ENCODE measurements at regions not wholly inside any gene's neighbourhood (a gene's known extent, or its start where the extent isn't known, plus 50 kb on each side); places are given as distances from the start of the nearest gene placed in this dataset.
"Not testable (repeated sequence)": the region's sequence is repeated elsewhere in the genome, so short reads cannot be mapped to it uniquely, and the experiment has no call there.

DNA sequence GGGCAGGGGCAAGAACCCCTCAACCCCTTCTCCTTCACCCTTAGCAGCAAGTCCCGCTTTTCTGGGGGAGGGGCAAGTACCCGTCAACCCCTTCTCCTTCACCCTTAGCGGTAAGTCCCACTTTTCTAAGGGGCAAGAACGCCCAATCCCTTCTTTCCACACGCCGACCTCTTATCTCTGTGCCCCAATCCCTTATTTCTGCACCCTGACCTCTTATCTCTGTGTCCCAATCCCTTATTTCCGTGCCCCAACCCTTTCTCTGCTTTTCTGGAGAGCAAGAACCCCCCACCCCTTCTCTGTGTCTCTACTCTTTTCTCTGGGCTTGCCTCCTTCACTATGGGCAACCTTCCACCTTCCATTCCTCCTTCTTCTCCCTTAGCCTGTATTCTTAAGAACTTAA lies 225.0 kb upstream of the DUSP10 start:
- DNase-seq (ENCODE audit: low read depth, low spot score), result not testable (repeated sequence)

DNA sequence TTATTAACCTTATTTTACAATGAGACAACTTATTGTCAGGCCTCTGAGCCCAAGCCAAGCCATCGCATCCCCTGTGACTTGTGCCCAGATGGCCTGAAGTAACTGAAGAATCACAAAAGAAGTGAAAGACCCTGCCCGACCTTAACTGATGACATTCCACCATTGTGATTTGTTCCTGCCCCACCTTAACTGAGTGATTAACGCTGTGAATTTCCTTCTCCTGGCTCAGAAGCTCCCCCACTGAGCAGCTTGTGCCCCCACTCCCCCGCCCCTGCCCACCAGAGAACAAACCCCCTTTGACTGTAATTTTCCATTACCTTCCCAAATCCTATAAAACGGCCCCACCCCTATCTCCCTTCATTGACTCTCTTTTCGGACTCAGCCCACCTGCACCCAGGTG lies 224.0 kb upstream of the DUSP10 start:
- DNase-seq (ENCODE audit: low read depth, low spot score), result not testable (repeated sequence)

DNA sequence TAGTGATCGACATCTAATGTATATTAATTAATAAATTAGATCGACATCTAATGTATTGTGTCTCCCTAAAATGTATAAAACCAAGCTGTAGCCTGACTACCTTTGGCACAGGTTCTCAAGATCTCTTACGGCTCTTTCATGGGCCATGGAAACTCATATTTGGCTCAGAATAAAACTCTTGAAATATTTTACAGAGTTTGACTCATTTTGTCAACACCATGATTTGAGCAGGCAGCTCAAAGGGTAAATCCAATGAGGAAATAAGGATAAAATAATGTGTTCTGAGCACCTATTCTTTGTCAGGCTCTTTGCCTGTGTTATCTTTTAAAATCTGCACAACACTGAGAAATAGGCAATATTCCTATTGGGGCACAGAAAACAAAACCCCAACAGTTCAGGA lies 223.4 kb upstream of the DUSP10 start:
- no peak for DNase-seq (ENCODE audit: low read depth, low spot score)

DNA sequence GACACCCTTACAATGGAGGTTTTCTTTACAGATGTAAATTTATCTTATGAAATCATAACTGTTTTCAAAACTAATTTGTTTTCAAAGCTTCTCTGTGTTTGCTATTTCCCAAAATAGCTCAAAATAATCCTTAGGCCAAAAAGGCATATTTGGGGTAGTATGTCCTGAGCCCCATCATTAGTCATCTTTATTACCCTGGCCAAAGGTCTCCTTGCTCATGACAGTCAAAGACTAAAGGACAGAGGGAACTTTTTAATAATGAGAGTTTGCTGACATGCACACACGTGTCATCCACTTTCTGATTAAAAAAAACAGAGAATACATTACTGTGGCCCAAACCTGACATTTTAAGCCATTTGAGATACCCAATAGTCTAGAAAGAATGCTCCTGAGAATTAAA lies 221.9 kb upstream of the DUSP10 start:
- DNase-seq (ENCODE audit: low read depth, low spot score), result no peak

DNA sequence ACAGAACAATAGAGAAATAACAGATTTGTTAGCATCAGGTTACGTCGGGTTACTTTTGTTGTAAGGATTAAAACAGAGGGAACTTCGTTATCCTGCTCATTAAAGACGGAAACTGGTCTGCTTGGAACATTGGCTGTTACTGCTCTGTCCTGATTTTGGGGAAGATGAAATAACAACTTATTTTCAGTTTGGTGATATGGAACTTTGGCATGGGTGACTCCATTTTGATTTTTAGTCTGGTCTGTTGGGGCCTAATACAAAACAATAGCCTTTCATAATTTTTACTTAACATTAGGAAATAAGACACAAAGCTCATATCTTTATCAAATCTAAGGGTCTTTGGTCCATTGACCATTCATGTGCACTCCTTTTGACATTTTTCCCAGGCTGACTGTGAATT lies 220.5 kb upstream of the DUSP10 start:
- no peak for DNase-seq (ENCODE audit: low read depth, low spot score)

DNA sequence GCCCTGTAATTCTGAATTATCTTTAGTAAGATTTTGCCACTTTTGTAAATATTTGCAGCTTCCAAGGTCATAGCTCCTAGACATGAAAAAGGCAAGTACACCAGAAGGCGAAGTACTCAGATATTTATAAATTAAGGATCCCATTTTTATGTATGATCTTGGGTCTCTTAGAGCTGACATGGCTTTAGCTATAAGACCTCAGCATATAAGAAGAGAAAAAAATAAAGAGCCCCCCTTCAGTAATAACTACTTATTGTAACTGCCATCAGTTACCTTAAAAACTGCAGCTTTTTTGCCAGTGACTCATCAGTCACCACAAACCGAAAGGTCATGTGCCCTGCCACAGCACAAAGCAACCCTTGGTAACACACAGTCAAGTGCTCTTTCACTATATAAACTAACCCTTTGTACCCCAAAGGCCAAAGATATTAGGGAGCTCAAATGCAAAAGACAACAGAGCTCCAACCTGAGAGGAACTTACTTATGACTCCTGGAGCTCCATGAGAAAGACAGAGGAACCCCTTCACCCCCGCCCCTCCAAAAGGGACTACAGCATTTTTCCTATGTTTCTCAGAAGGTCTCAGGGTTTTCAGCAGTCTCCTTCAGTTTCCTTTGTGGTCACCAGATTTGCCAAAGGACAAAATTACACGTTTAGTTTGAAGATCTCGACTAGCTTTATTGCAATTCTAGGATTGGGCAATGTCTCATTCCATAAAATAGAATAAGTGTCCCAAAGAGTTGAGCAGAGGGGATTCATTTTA lies 219.8 kb upstream of the DUSP10 start:
- peak; percentile 81 for DNase-seq (ENCODE audit: low read depth, low spot score)

DNA sequence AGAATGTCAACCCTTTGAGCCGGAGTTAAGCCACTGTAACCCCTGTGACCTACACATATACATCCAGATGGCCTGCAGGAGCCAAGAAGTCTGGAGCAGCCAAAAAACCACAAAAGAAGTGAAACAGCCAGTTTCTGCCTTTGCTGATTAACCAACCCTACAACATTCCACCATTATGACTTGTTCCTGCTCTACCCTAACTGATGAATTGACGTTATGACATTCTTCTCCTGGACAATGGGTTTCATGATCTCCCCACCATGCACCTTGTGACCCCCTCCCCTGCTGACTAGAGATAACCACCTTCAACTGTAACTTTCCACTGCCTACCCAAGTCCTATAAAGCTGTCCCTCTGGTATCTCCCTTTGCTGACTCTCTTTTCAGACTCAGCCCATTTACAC lies 216.3 kb upstream of the DUSP10 start:
- peak; percentile 59 for DNase-seq (ENCODE audit: low read depth, low spot score)

DNA sequence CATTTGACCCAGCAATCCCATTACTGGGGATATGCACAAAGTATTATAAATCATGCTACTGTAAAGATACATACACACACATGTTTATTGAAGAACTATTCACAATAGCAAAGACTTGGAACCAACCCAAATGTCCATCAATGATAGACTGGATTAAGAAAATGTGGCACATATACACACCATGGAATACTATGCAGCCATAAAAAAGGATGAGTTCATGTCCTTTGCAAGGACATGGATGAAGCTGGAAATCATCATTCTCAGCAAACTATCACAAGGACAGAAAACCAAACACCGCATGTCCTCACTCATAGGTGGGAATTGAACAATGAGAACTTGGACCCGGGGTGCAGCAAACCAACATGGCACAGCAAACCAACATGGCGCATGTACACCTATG lies 215.5 kb upstream of the DUSP10 start:
- not testable (repeated sequence) for DNase-seq (ENCODE audit: low read depth, low spot score)

DNA sequence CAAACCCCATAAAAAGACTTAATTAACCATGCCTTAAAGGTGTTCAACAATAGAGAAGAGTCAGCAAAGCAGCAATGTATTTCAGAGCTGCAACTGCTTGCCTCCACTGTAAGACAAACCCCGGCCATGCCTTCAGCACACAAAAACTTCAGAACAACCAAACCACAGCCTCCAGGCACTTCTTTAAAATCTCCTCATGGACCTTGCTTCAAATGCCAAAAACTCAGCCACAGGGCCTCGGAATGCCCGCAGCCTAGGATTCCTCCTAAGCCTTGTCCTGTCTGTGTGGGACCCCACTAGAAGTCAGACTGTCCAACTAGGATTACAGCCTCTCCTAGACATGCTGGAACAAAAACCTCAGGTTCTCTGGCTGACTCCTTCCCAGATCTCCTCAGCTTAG lies 208.1 kb upstream of the DUSP10 start:
- no peak for DNase-seq (ENCODE audit: low read depth, low spot score)

DNA sequence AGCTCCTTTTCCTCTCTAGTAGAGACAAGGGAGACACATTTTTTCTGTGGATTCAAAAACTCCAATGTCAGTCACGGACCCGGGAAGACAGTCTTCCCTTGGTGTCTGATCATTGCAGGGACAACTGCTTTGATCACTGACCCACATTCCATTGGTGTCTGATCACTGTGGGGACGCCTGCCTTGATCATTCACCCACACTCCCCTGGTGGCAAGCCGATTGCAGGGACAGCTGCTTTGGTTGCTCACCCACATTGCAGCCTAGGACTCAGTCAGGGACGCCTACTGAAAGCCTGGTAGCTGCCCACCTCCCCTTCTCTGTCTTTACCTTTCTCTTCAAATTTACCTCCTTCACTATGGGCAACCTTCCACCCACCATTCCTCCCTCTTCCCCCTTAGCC lies 206.6 kb upstream of the DUSP10 start:
- no peak for DNase-seq (ENCODE audit: low read depth, low spot score)

DNA sequence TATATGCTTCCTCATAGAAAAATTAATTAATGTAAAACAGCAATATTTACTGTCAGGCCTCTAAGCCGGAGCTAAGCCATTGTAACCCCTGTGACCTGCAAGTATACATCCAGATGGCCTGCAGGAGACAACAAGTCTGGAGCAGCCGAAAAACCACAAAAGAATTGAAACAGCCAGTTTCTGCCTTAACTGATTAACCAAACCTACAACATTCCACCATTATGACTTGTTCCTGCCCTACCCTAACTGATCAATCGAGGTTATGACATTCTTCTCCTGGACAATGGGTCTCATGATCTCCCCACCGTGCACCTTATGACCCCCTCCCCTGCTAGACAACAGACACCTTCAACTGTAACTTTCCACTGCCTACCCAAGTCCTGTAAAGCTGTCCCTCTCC lies 205.8 kb upstream of the DUSP10 start:
- no peak for DNase-seq (ENCODE audit: low read depth, low spot score)

DNA sequence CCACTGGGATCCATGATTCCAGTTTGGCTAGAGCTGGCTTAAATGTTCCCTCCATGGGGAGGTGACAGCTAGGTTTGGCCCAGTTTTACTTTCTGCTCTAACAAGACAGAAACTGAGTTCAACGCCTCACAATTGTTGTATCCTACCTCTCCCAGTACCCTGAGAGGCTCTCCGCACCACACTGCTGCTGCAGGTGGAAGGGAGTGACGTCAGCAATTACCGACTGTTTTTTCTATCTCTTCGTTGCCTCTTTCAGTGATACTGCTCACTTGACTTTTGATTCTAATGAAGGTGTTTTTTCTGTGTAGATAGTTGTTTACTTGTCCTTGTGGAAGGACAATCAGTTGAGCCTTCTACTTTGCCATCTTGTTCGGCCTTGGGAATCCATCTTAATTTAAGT lies 204.9 kb upstream of the DUSP10 start:
- no peak for DNase-seq (ENCODE audit: low read depth, low spot score)

DNA sequence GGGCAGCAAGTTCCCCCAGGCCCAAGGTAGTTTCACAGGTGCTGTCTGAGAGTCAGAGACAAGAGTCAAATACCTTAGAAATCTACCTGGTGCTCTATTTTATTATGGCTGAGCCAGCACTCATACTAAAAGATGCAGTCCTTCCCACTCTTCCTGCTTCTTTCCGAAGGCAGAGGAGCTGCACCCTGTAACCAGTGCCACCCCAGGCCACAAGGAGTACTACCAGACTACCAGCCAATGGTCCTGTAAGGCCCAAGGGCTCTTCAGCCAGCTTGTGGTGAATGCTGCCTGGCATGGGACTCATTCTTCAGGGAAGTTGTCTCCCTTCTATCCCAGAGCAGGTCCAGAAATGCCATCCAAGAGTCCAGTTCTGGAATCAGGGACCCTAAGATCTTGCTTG lies 203.8 kb upstream of the DUSP10 start:
- DNase-seq (ENCODE audit: low read depth, low spot score), result no peak

DNA sequence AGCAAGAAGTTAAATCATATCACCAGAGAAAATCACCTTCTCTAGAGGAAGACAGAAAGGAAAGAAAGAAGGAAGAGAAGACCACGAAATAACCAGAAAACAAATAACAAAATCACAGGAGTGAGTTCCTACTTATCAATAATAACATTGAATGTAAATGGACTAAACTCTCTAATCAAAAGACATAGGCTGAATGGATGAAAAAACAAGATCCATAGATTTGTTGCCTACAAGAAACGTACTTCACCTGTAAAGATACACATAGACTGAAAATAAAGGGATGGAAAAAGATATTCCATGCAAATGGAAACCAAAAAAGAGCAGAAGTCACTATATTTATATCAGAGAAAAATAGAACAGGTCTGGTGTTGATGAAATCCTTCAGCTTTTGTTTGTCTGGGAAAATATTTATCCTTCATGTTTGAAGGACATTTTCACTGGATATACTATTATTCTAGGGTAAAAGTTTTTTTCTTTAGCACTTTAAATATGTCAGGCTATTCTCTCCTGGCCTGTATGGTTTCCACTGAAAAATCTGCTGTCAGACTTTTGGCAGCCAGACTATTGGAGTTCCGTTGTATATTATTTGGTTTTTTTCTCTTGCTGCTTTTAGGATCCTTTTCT lies 202.5 kb upstream of the DUSP10 start:
- DNase-seq (ENCODE audit: low read depth, low spot score), result no peak

DNA sequence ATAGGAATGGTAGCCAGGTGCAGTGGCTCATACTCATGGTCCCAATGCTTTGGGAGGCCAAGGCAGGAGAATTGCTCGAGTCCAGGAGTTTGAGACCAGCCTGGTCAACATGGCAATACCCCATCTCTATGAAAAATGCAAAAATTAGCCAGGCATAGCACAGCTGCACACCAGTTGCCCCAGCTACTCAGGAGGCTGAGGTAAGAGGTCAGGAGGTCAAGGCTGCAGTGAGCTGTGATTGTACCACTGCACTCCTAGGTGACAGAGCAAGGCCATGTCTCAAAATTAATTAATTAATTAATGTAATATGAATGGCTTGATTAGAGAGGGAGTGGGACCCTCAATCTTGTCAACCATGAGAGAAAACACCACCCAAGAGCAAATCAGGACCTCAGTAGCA lies 198.7 kb upstream of the DUSP10 start:
- DNase-seq (ENCODE audit: low read depth, low spot score), result no peak

DNA sequence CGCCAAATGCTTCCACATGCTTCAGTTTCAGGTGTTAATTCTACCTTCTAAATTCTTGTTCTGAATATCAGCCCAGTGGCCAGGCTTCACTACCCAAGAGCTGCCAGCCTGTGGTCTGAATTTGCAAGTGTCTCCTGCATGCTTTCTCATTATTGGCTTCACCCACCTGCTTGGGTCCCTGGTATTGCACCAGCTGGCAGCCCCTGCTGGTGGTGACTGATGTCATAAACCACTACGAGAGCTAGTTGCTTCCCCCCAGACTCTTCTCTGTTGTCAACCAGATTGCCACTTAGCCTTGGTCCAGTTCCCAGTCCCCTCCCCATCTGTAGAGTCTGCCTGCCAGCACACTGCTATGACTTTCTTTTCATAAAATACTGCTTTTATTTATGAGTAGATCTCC lies 197.7 kb upstream of the DUSP10 start:
- no peak for DNase-seq (ENCODE audit: low read depth, low spot score)

DNA sequence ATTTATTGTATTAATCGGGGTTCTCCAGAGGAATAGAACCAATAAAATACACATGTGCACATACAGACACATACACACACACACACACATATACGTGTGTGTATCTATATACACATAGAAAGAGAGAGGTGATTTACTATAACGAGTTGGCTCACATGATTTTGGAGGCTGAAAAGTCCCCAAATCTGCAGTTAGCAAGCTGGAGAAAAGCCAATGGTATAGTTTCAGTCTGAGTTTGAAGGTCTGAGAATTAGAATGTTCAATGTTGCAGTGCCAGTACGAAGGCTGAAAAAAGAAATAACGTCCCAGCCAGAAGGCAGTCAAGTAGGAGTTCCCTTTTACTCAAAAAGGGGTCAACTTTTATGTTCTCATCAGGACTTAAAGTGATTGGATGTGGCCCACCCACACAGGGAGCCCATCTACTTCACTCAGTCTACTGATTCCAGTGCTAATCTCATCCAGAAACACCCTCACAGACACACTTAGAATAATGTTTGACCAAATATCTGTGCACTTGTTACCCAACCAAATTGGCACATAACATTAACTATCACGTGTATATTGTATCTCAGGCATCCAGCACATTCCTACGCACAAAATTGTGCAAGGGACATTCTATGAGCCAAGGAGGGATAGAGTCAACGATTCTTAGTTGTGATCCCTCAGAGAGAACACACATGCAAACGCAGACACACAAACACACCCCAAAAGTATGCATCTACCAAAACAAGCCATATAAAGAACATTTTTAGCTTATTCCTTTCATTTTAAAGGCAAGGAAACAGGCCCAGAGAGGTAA lies 195.5 kb upstream of the DUSP10 start:
- DNase-seq (ENCODE audit: low read depth, low spot score), result no peak

DNA sequence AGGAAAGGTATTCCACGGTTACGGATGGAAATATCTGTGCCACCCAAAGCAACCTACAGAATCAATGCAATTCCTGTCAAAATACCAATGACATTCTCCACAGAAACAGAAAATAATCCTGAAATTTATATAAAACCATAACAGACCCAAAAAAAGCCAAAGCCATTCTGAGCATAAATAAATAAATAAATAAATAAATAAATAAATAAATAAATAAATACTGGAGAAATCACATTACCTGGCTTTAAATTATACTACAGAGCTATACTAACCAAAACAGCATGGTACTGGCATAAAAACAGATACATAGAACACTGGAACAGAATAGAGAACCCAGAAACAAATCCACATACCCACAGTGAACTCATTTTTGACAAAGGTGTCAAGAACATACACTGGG lies 191.9 kb upstream of the DUSP10 start:
- DNase-seq (ENCODE audit: low read depth, low spot score), result no peak

DNA sequence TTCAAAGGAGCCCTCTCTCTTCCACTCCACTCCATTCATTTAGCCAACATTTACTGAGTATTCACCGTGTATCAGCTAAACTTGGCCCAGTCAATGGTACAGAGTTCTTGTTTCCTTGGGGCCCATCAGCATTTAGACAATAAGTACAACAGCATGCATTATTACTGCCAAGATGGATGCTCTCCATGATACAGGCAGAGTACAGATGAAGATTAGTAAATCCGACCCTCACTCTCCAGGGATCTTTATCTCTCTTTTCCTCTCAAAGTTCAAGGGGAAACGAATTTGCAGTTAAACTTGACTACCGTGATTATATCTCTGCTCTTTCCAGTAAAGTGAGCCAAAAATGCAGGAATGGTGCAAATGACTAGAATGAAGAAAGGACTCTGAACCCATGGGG lies 184.6 kb upstream of the DUSP10 start:
- no peak for DNase-seq (ENCODE audit: low read depth, low spot score)

DNA sequence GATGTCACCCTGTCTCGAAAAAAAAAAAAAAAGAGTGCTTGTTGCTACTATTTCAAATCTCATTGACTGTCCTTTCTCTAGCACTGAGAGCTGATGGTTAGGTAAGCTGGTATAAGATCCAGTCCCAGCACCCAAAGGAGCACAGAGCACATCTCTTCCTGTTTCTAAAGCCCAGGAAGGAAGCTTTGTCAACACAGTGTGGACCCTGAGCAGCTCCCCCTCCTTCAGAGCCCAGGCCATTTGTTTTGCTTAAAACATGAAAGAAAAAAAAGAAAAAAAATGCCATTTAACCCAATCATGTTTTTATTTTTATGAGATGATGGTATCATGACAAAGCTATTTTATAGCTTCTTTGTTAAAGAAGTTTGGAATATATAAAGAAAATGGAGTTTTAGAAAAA lies 184.1 kb upstream of the DUSP10 start:
- DNase-seq (ENCODE audit: low read depth, low spot score), result no peak

DNA sequence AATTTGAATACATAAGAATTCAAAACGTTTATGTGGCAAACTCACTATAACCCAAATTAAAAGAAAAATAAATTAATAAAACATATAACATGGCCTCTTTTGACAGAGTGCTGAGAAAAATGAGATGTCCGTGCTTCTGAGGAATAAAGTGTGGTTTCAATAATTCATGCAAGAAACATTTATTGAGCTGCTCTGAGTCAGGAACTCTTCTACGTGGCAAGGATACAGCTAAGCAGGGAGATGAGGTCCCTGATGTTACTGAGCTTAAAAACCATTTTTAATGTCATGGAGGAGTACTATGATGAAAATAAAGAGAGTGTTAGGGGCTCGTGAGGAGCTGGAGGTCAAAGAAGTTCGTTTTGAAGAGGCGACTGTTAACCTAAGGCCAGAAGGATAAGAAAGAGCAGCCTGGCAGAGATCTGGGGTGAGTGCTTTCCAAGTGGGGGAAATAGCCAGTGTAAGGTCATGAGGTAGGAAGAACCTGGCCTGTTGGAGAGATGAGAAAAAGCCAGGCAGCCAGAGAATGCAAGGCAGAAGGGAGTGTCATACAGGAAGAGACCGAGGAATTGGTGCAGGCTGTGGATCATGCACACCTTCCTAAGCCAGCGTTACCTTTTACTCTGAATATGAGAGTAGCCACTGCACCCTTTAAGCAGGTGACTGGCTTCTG lies 182.2 kb upstream of the DUSP10 start:
- DNase-seq (ENCODE audit: low read depth, low spot score), result no peak

DNA sequence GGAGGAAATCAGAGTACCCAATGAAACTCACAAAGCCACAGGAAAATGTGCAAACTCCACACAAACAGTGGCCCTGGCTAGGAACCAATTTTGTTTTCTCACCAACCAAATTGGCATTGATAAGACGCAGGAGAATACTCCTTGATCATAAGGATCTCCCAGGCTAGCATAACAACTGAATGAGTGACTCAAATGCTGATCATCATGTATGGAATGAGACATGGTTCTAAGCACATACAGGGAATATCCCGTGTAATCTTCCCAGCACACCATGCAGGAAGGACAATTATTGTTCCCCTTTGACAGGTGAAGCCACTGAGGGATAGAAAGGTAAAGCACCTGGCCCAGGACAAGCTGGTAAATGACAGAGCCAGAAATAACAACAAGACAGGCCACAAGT lies 180.0 kb upstream of the DUSP10 start:
- DNase-seq (ENCODE audit: low read depth, low spot score), result no peak

All from astrocyte of the hippocampus (primary cell).